Pancreas (tissue), 10 donors: ENCODE measurements at regions not wholly inside any gene's neighbourhood (a gene's known extent, or its start where the extent isn't known, plus 50 kb on each side); places are given as distances from the start of the nearest gene placed in this dataset.

ENCODE experiments used
- ATAC-seq, 4 donors: fragments of 200-7000 bp; cut with Tn5 transposase; one replicate each; pipeline versions ENCODE4 v1.8.0 to v1.9.1; 2020; ENCODE audit warnings: mild to moderate bottlenecking in 4 of 4, moderate library complexity in 4 of 4
- DNase-seq, 6 donors: peaks; one replicate each; pipeline ENCODE4 v3.0.0-alpha.2; 2020
- FAIRE-seq: peaks from 2 replicates; lab custom pipeline; 2012; peaks lifted over from hg19 to GRCh38; lab: Jason Lieb, UNC
- H3K27ac ChIP-seq, 4 donors: fragments of 200-600 bp; sonication (generic); 1 replicate in 3 of 4; 2 replicates in 1 of 4; pipeline versions ENCODE4 v1.5.0 to v1.8.0; 2020
- H3K27me3 ChIP-seq, 4 donors: fragments of 200-600 bp; one replicate each; pipeline ENCODE4 v1.8.0; 2021
- H3K36me3 ChIP-seq, 3 donors: fragments of 200-600 bp; sonication (generic) in 1 of 3; one replicate each; pipeline versions ENCODE4 v1.5.0 to v1.8.0; 2020 to 2021
- H3K4me1 ChIP-seq, 3 donors: fragments of 200-600 bp; one replicate each; pipeline ENCODE4 v1.8.0; 2021
- H3K4me3 ChIP-seq, 4 donors: fragments of 200-600 bp; sonication (generic) in 2 of 4; one replicate each; pipeline versions ENCODE4 v1.5.0 to v1.8.0; 2020 to 2021
- H3K9me3 ChIP-seq, 4 donors: fragments of 200-600 bp; one replicate each; pipeline ENCODE4 v1.8.0; 2021
- CTCF ChIP-seq, 4 donors: fragments of 200-600 bp; sonication (generic) in 3 of 4; IDR thresholded peaks; one replicate each; pipeline versions ENCODE4 v1.5.0 to v1.8.0; 2021; ENCODE audit warnings: antibody characterized with exemption in 4 of 4
- WGBS, 2 donors: extraction: QIAGEN DNeasy Blood & Tissue Kit; methylation state at CpG; one replicate each; pipeline ENCODE4 v1.1.7; 2013; 5-methylcytosine and 5-hydroxymethylcytosine counted together
- intact Hi-C, 3 donors: fragments of 100-400 bp; cut with DNase I; formaldehyde crosslinking; loops; one replicate each; pipeline versions ENCODE4 v1.11.1 to v1.14.2; 2022
- donor health status: healthy with polysubstance abuse.
- donor health status: DM: no; HTN: no; CAD: no; lungs with moderate emphysema.
- donor health status: DM: no; HTN: no; CAD: no.
- donor health status: control.
- donor health status: control.
- donor health status: Bipolar disorder and iron deficiency.
- donor health status: DM: yes; HTN: yes; CAD: no.
- donor health status: DM: no; HTN: no; CAD: no.
- donor health status: DM: no; HTN: no; CAD: no.
- donor health status: DM: yes; HTN: yes; CAD: no.

GRCh38 chr9:27847818-27848217 is 274.5 kb upstream of the C9orf72 start:
- Histone ChIP-seq H3K4me1 (no peaks in the 10 kb centered on the region), H3K36me3 (no peaks in the 10 kb centered on the region), H3K27me3 (no peaks in the 10 kb centered on the region), H3K4me3 (no peak overlapping the region), H3K27ac (no peak overlapping the region), H3K9me3 (no peaks in the 10 kb centered on the region)
- DNase-seq, result no peak
- no peak for TF ChIP-seq CTCF (IDR thresholded peaks at IDR 0.05)
- WGBS, 2 donors, result 55 to 63% methylated on average over 1 of the region's 1 CpG
- FAIRE-seq, result no peak
- intact Hi-C loops, result no loop called here
- ATAC-seq, result no peak

GRCh38 chr9:27848315-27848714 is 275.0 kb upstream of the C9orf72 start:
- H3K9me3 ChIP-seq, result no peaks in the 10 kb centered on the region
- no peaks in the 10 kb centered on the region for H3K27me3 ChIP-seq
- WGBS, 2 donors, result 85 to 95% methylated on average over 2 of the region's 2 CpGs
- intact Hi-C loops, result no loop called here
- TF ChIP-seq CTCF (IDR thresholded peaks at IDR 0.05), result no peak
- H3K4me1 ChIP-seq, result no peaks in the 10 kb centered on the region
- ATAC-seq (no peak), FAIRE-seq (no peak), DNase-seq (no peak)
- no peaks in the 10 kb centered on the region for H3K36me3 ChIP-seq
- H3K4me3 ChIP-seq, result no peak overlapping the region
- H3K27ac ChIP-seq, result no peak overlapping the region

- no peak for TF ChIP-seq CTCF (IDR thresholded peaks at IDR 0.05)
- H3K27me3 ChIP-seq, result no peaks in the 10 kb centered on the region
- WGBS, 2 donors, result 20 to 25% methylated on average over 1 of the region's 1 CpG
- no peaks in the 10 kb centered on the region for H3K36me3 ChIP-seq
- H3K27ac ChIP-seq, result no peak overlapping the region
- H3K9me3 ChIP-seq, result no peaks in the 10 kb centered on the region
- intact Hi-C loops, result no loop called here
- H3K4me1 ChIP-seq, result no peaks in the 10 kb centered on the region
- H3K4me3 ChIP-seq, result no peak overlapping the region
- no peak for FAIRE-seq
- no peak for ATAC-seq
- DNase-seq, result no peak
These were observed 278.6 kb upstream of the C9orf72 start for GRCh38 chr9:27851858-27852257.

- Histone ChIP-seq H3K4me3 (no peak overlapping the region), H3K4me1 (no peaks in the 10 kb centered on the region), H3K9me3 (no peaks in the 10 kb centered on the region), H3K27me3 (no peaks in the 10 kb centered on the region), H3K27ac (no peak overlapping the region), H3K36me3 (no peaks in the 10 kb centered on the region)
- no peak for TF ChIP-seq CTCF (IDR thresholded peaks at IDR 0.05)
- 78 to 85% methylated on average over 6 of the region's 6 CpGs for WGBS, 2 donors
- ATAC-seq, result no peak
- no peak for DNase-seq
- intact Hi-C loops, result no loop called here
- FAIRE-seq, result no peak
These were observed 280.2 kb upstream of the C9orf72 start for GRCh38 chr9:27853529-27853928.

- Histone ChIP-seq H3K27me3 (no peaks in the 10 kb centered on the region), H3K4me1 (no peaks in the 10 kb centered on the region), H3K4me3 (no peak overlapping the region), H3K36me3 (no peaks in the 10 kb centered on the region), H3K9me3 (no peaks in the 10 kb centered on the region), H3K27ac (no peak overlapping the region)
- no peak for ATAC-seq
- no peak for TF ChIP-seq CTCF (IDR thresholded peaks at IDR 0.05)
- intact Hi-C loops, result no loop called here
- no peak for DNase-seq
- 69 to 71% methylated on average over 2 of the region's 2 CpGs for WGBS, 2 donors
- no peak for FAIRE-seq
These were observed 282.8 kb upstream of the C9orf72 start for GRCh38 chr9:27856054-27856453.
